T-cell (primary cell): ENCODE measurements at regions not wholly inside any gene's neighbourhood (a gene's known extent, or its start where the extent isn't known, plus 50 kb on each side); places are given as distances from the start of the nearest gene placed in this dataset.

ENCODE experiments used
- ATAC-seq, 4 experiments: fragments of 200-7000 bp in 3 of 4; fragments of 150-1000 bp in 1 of 4; cut with Tn5 transposase; replicated peaks in 1 of 4; 1 replicate in 3 of 4; 2 replicates in 1 of 4; pipeline ENCODE4 v1.10.0; 2021; ENCODE audit warnings: moderate library complexity in 3 of 4, mild to moderate bottlenecking in 2 of 4, moderate number of reproducible peaks in 1 of 4
- CTCF ChIA-PET, 2 donors: fragments of 300-600 bp; sonication (Branson Sonifier 250); formaldehyde crosslinking; loops; one replicate each; lab custom pipeline; 2022; ENCODE audit warnings: antibody characterized with exemption in 2 of 2; lab: Charles Lee
- POLR2A ChIA-PET, 2 donors: fragments of 300-600 bp; sonication (Branson Sonifier 250); formaldehyde crosslinking; loops; one replicate each; lab custom pipeline; 2022; ENCODE audit warnings: antibody characterized with exemption in 2 of 2; lab: Charles Lee
- DNase-seq, 35 experiments: peaks; one replicate each; pipeline versions ENCODE4 v3.0.0 to v3.0.0-alpha.2; 2013 to 2023
- H3K27ac ChIP-seq: one replicate; pipeline ENCODE4 v1.5.1; 2013; ENCODE audit warnings: low read length
- H3K27me3 ChIP-seq, 2 experiments: replicated peaks in 1 of 2; 1 replicate in 1 of 2; 2 replicates in 1 of 2; pipeline versions ENCODE4 v1.6.1 to v1.7.0; 2013; ENCODE audit warnings: low read length in 1 of 2, mixed read lengths in 1 of 2; ENCODE audit not compliant: control insufficient read depth in 2 of 2, insufficient read depth in 2 of 2; ENCODE audit errors: extremely low read depth in 1 of 2
- H3K36me3 ChIP-seq, 2 donors: 1 replicate in 1 of 2; 2 replicates in 1 of 2; pipeline versions ENCODE4 v1.6.1 to v1.7.0; 2013; ENCODE audit warnings: low read length in 1 of 2; ENCODE audit not compliant: control insufficient read depth in 2 of 2, insufficient read depth in 1 of 2; ENCODE audit errors: extremely low read depth in 1 of 2
- H3K4me1 ChIP-seq, 2 experiments: 1 replicate in 1 of 2; 2 replicates in 1 of 2; pipeline versions ENCODE4 v1.6.1 to v1.7.0; 2013; ENCODE audit warnings: low read length in 2 of 2, mixed read lengths in 1 of 2; ENCODE audit not compliant: insufficient read depth in 2 of 2, control insufficient read depth in 1 of 2; ENCODE audit errors: extremely low read depth in 1 of 2
- H3K4me3 ChIP-seq, 2 donors: 1 replicate in 1 of 2; 2 replicates in 1 of 2; pipeline versions ENCODE4 v1.5.1 to v1.7.0; 2013; ENCODE audit warnings: mild to moderate bottlenecking in 2 of 2, low read length in 1 of 2, moderate library complexity in 1 of 2; ENCODE audit not compliant: control insufficient read depth in 1 of 2; ENCODE audit errors: extremely low read depth in 1 of 2
- H3K9me3 ChIP-seq: 2 replicates; pipeline ENCODE4 v1.7.0; 2013
- H3K27ac Mint-ChIP-seq, 2 donors: one replicate each; pipeline ENCODE4 v1.8.0; 2020 to 2021; ENCODE audit warnings: mild to moderate bottlenecking in 2 of 2, mixed read lengths in 2 of 2
- H3K27me3 Mint-ChIP-seq, 2 donors: one replicate each; pipeline ENCODE4 v1.8.0; 2021 to 2022; ENCODE audit warnings: mixed read lengths in 2 of 2
- H3K36me3 Mint-ChIP-seq: one replicate; pipeline ENCODE4 v1.8.0; 2021; ENCODE audit warnings: mixed read lengths
- H3K4me1 Mint-ChIP-seq, 3 donors: one replicate each; pipeline ENCODE4 v1.8.0; 2020 to 2022; ENCODE audit warnings: mixed read lengths in 3 of 3, mild to moderate bottlenecking in 1 of 3
- H3K4me3 Mint-ChIP-seq, 3 donors: one replicate each; pipeline ENCODE4 v1.8.0; 2020 to 2022; ENCODE audit warnings: mild to moderate bottlenecking in 3 of 3, mixed read lengths in 3 of 3, moderate library complexity in 3 of 3
- H3K9me3 Mint-ChIP-seq, 3 donors: one replicate each; pipeline ENCODE4 v1.8.0; 2020 to 2022; ENCODE audit warnings: mixed read lengths in 3 of 3
- WGBS: methylation state at CpG from one replicate; pipeline ENCODE4 v1.1.5; 2013; ENCODE audit warnings: missing lambda C conversion rate; ENCODE audit not compliant: insufficient coverage; 5-methylcytosine and 5-hydroxymethylcytosine counted together

GRCh38 chr4:60581919-60582536, 618.1 kb upstream of the ADGRL3 start:
- Histone ChIP-seq H3K4me3 (no peak overlapping the region), H3K27me3 (no peaks in the 10 kb centered on the region), H3K27ac (no peak overlapping the region), H3K36me3 (no peaks in the 10 kb centered on the region), H3K4me1 (no peaks in the 10 kb centered on the region), H3K9me3 (no peaks in the 10 kb centered on the region)
- no CpG with 5 or more reads among the region's 1 CpG for WGBS
- ChIA-PET CTCF (no interaction called here), POLR2A (no interaction called here)
- DNase-seq = no peak
- H3K27me3 Mint-ChIP-seq = no peaks in the 10 kb centered on the region
- ATAC-seq = no peak
- H3K27ac Mint-ChIP-seq = no peak overlapping the region
- H3K4me3 Mint-ChIP-seq = no peak overlapping the region
- no peaks in the 10 kb centered on the region for H3K36me3 Mint-ChIP-seq
- H3K9me3 Mint-ChIP-seq = peaks cover 2 to 14% (median 6%) of the 10 kb centered on the region in 3 donors
- no peaks in the 10 kb centered on the region for H3K4me1 Mint-ChIP-seq

DNA sequence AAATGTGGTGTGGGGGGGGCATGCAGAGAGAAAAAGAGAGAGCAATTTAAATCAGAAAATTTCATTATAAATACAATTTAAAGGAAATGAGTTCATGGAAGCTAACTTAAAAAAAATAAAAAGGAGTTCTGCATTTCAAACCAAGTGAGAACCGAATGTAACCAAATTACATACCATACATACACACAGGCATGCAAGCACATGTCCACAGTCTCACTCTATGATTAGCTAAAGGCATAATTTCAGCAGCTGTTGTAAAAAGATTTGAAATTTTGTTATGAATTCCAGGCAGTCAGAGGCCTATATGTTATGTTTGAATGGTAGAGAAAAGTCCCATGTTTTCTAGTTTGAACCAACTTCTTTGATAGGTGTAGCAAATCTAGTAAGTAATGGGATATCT, 611.6 kb upstream of the ADGRL3 start:
- H3K36me3 Mint-ChIP-seq = no peaks in the 10 kb centered on the region
- no peak for DNase-seq
- peaks cover 15 to 27% (median 19%) of the 10 kb centered on the region in 3 donors for H3K9me3 Mint-ChIP-seq
- CTCF ChIA-PET = no interaction called here
- no peak overlapping the region for H3K4me3 ChIP-seq
- H3K27ac ChIP-seq = no peak overlapping the region
- no peaks in the 10 kb centered on the region for H3K36me3 ChIP-seq
- no peak overlapping the region for H3K27ac Mint-ChIP-seq
- no peak overlapping the region for H3K4me3 Mint-ChIP-seq
- H3K27me3 Mint-ChIP-seq = no peaks in the 10 kb centered on the region
- no peak for ATAC-seq
- POLR2A ChIA-PET = no interaction called here
- WGBS = no CpG with 5 or more reads among the region's 1 CpG
- H3K4me1 ChIP-seq = no peaks in the 10 kb centered on the region
- no peaks in the 10 kb centered on the region for H3K27me3 ChIP-seq
- no peaks in the 10 kb centered on the region for H3K4me1 Mint-ChIP-seq
- peaks cover 2% of the 10 kb centered on the region for H3K9me3 ChIP-seq

GRCh38 chr4:60589425-60589824, 610.7 kb upstream of the ADGRL3 start:
- H3K9me3 ChIP-seq = peaks cover 2% of the 10 kb centered on the region
- H3K36me3 ChIP-seq = no peaks in the 10 kb centered on the region
- no peaks in the 10 kb centered on the region for H3K27me3 ChIP-seq
- no peak overlapping the region for H3K4me3 ChIP-seq
- H3K27ac ChIP-seq = no peak overlapping the region
- DNase-seq (no peak), ATAC-seq (no peak)
- Mint-ChIP-seq H3K27me3 (no peaks in the 10 kb centered on the region), H3K4me1 (no peaks in the 10 kb centered on the region), H3K4me3 (no peak overlapping the region), H3K36me3 (no peaks in the 10 kb centered on the region), H3K9me3 (peaks cover 17 to 28% (median 24%) of the 10 kb centered on the region in 3 donors), H3K27ac (no peak overlapping the region)
- H3K4me1 ChIP-seq = no peaks in the 10 kb centered on the region
- ChIA-PET POLR2A (no interaction called here), CTCF (no interaction called here)
- 88% methylated on average over 1 of the region's 5 CpGs for WGBS

DNA sequence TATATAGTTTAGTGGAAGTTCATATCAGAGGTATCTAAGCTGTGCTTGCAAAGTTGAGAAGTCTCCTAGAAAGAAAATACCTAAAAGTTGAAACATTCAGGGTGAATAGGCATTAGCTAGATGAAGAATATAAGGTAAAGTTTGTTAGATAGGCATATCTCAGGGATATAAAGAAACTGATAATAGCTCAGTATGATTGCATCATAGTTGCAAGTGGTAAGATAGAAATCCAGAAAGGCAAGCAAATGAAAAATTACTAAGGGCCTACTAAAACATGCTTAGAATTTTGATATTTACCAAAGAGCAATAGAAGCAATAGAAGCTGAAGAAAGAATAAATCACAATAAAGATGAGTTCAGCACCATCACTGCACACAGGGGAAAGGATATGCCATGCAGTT, 610.0 kb upstream of the ADGRL3 start:
- Mint-ChIP-seq H3K27me3 (no peaks in the 10 kb centered on the region), H3K4me3 (no peak overlapping the region), H3K36me3 (no peaks in the 10 kb centered on the region), H3K9me3 (peaks cover 19 to 31% (median 20%) of the 10 kb centered on the region in 3 donors), H3K4me1 (no peaks in the 10 kb centered on the region), H3K27ac (no peak overlapping the region)
- ATAC-seq (no peak), DNase-seq (no peak)
- Histone ChIP-seq H3K4me3 (no peak overlapping the region), H3K27me3 (no peaks in the 10 kb centered on the region), H3K9me3 (peaks cover 2% of the 10 kb centered on the region), H3K36me3 (no peaks in the 10 kb centered on the region), H3K27ac (no peak overlapping the region), H3K4me1 (no peaks in the 10 kb centered on the region)
- ChIA-PET POLR2A (no interaction called here), CTCF (no interaction called here)

DNA sequence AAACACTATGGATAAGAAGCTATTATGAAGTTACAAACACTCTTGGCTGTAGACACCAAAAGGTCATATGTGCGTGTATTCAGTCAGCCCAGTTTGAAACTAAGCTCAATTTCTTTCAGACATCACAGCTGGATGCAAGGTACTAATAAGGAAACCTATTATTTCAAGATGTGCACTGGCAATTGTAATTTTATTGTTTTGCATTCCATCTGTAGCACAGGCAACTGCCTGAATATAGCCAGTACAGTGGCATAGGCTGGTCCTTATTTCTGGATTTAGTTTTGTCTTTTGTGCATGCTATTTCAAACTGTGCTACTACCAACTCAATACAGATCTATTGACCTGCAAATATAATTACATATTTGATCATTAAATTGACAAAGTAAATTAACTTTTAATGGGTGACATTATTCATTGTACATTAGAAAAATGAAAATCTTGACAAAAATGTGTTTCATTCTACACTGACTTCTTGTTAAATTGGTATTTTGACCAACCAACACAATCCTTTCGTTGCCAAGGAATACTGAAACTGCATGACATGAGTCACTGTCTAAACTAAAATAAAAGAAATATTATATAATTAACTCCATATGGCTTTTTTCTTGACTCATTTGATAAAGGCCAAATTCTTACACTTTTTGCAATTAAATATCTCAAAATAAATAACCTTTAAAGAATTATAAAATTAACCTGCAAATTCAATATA, 594.3 kb upstream of the ADGRL3 start:
- Mint-ChIP-seq H3K36me3 (no peaks in the 10 kb centered on the region), H3K27me3 (no peaks in the 10 kb centered on the region), H3K9me3 (peaks cover 11 to 18% (median 12%) of the 10 kb centered on the region in 3 donors), H3K4me3 (no peak overlapping the region), H3K4me1 (no peaks in the 10 kb centered on the region), H3K27ac (no peak overlapping the region)
- POLR2A ChIA-PET = no interaction called here
- CTCF ChIA-PET = no interaction called here
- H3K4me1 ChIP-seq = no peaks in the 10 kb centered on the region
- no peak overlapping the region for H3K27ac ChIP-seq
- no peaks in the 10 kb centered on the region for H3K27me3 ChIP-seq
- DNase-seq (no peak), ATAC-seq (no peak)
- WGBS = no CpG with 5 or more reads among the region's 2 CpGs
- no peaks in the 10 kb centered on the region for H3K36me3 ChIP-seq
- peaks cover 2% of the 10 kb centered on the region for H3K9me3 ChIP-seq
- no peak overlapping the region for H3K4me3 ChIP-seq

- Histone ChIP-seq H3K4me1 (no peaks in the 10 kb centered on the region), H3K4me3 (no peak overlapping the region), H3K27me3 (no peaks in the 10 kb centered on the region), H3K27ac (no peak overlapping the region), H3K36me3 (no peaks in the 10 kb centered on the region), H3K9me3 (no peaks in the 10 kb centered on the region)
- ChIA-PET CTCF (no interaction called here), POLR2A (no interaction called here)
- Mint-ChIP-seq H3K4me1 (no peaks in the 10 kb centered on the region), H3K4me3 (no peak overlapping the region), H3K36me3 (no peaks in the 10 kb centered on the region), H3K9me3 (peaks cover 16 to 22% (median 19%) of the 10 kb centered on the region in 3 donors), H3K27ac (no peak overlapping the region), H3K27me3 (no peaks in the 10 kb centered on the region)
- DNase-seq (no peak), ATAC-seq (no peak)
- WGBS = no CpG with 5 or more reads among the region's 9 CpGs
Observed at GRCh38 chr4:60611762-60612496, 588.2 kb upstream of the ADGRL3 start.
